ENCODE measurements at regions not wholly inside any gene's neighbourhood (a gene's known extent, or its start where the extent isn't known, plus 50 kb on each side); places are given as distances from the start of the nearest gene placed in this dataset.

DNA sequence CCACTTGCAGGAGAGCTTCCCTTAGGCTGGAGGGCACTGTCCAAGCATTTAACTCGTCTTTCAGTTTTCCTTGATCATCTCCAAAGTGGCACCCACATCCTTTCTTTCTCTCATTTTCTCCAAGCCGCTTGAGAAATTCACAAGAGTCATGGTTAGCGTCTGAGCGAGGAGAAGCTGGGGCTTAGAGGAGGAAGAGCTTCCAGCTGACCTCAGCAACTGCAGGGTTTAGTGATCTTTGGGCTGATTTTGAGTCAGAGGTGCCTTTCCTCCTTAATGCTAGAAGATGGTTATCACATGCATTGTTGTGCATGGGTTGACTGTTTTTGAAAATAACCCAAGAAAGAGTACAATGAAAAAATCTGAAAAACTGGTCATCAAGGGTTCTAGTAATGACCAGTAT is 134.7 kb downstream of the GADD45G start:
- Histone ChIP-seq H3K9me3 (ENCODE audit: control insufficient read depth, low read depth, low read length) (no peaks in the 10 kb centered on the region), H4K20me1 (ENCODE audit: control insufficient read depth, extremely low read depth, insufficient read depth, low read length) (no peaks in the 10 kb centered on the region), H3K27ac (ENCODE audit: control insufficient read depth, insufficient read depth, low read length) (no peak overlapping the region), H3K27me3 (ENCODE audit: control insufficient read depth, extremely low read depth, insufficient read depth, low read length) (no peaks in the 10 kb centered on the region), H3K4me1 (ENCODE audit: control insufficient read depth, extremely low read depth, insufficient read depth, low read length) (peaks cover 2% of the 10 kb centered on the region), H3K79me2 (ENCODE audit: control insufficient read depth, insufficient read depth, low read length) (no peaks in the 10 kb centered on the region), H3K4me3 (ENCODE audit: control insufficient read depth in 2 of 3, extremely low read depth in 1 of 3, insufficient read depth in 2 of 3, low read depth in 1 of 3, low read length in 3 of 3) (no peak overlapping the region), H3K4me2 (ENCODE audit: control insufficient read depth, extremely low read depth, insufficient read depth, low read depth, low read length) (no peak overlapping the region), H3K36me3 (ENCODE audit: control insufficient read depth in 2 of 2, extremely low read depth in 1 of 2, insufficient read depth in 2 of 2, low read length in 2 of 2) (no peaks in the 10 kb centered on the region), H3K9me1 (ENCODE audit: control insufficient read depth, extremely low read depth, insufficient read depth, low read length) (no peaks in the 10 kb centered on the region), H3K9ac (ENCODE audit: control insufficient read depth, extremely low read depth, insufficient read depth, low read length) (no peak overlapping the region), H2AFZ (ENCODE audit: control insufficient read depth, low read length) (no peak overlapping the region)
- no peak for DNase-seq (ENCODE audit: low read depth, low spot score)
- no peak for TF ChIP-seq EZH2 (IDR thresholded peaks at IDR 0.05; ENCODE audit: low read length)
- TF ChIP-seq, protein P1, sequence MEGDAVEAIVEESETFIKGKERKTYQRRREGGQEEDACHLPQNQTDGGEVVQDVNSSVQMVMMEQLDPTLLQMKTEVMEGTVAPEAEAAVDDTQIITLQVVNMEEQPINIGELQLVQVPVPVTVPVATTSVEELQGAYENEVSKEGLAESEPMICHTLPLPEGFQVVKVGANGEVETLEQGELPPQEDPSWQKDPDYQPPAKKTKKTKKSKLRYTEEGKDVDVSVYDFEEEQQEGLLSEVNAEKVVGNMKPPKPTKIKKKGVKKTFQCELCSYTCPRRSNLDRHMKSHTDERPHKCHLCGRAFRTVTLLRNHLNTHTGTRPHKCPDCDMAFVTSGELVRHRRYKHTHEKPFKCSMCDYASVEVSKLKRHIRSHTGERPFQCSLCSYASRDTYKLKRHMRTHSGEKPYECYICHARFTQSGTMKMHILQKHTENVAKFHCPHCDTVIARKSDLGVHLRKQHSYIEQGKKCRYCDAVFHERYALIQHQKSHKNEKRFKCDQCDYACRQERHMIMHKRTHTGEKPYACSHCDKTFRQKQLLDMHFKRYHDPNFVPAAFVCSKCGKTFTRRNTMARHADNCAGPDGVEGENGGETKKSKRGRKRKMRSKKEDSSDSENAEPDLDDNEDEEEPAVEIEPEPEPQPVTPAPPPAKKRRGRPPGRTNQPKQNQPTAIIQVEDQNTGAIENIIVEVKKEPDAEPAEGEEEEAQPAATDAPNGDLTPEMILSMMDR (optimal IDR thresholded peaks at IDR 0.05 in 1 of 3, IDR thresholded peaks at IDR 0.05 in 1 of 3, conservative IDR thresholded peaks at IDR 0.05 in 1 of 3; ENCODE audit: extremely low read depth in 1 of 3, insufficient read depth in 2 of 3, low read length in 3 of 3), result no peak
- no peak for FAIRE-seq
- dilution Hi-C loops (cut with MboI; ENCODE audit: extremely low pct_ligation_motif_present, low sequenced_read_pairs), result no loop called here

DNA sequence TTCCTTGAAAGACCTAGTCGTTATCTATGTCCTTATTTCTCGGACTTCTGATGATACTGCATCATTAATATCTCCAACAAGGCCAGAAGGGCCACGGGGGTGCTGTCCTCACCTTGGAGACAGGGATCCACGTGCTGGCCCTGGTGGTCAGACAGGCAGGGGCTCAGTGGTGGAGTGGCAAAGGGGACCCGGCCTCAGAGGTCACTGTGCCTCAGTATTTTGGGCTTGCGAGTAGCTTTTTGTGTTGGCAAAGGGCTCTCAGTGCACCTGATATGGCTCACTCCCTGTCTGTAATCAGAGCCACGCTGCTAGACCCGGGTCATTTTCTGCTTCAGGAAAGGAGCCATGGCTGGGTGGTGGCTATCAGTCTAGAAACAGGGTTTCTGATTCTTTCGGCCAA is 135.1 kb downstream of the GADD45G start:
- peaks cover 4% of the 10 kb centered on the region for H3K4me1 ChIP-seq (ENCODE audit: control insufficient read depth, extremely low read depth, insufficient read depth, low read length)
- H3K27ac ChIP-seq (ENCODE audit: control insufficient read depth, insufficient read depth, low read length), result no peak overlapping the region
- no peaks in the 10 kb centered on the region for H3K27me3 ChIP-seq (ENCODE audit: control insufficient read depth, extremely low read depth, insufficient read depth, low read length)
- H3K79me2 ChIP-seq (ENCODE audit: control insufficient read depth, insufficient read depth, low read length), result no peaks in the 10 kb centered on the region
- H2AFZ ChIP-seq (ENCODE audit: control insufficient read depth, low read length), result no peak overlapping the region
- no peak overlapping the region for H3K4me2 ChIP-seq (ENCODE audit: control insufficient read depth, extremely low read depth, insufficient read depth, low read depth, low read length)
- DNase-seq (ENCODE audit: low read depth, low spot score), result no peak
- H3K4me3 ChIP-seq (ENCODE audit: control insufficient read depth in 2 of 3, extremely low read depth in 1 of 3, insufficient read depth in 2 of 3, low read depth in 1 of 3, low read length in 3 of 3), result no peak overlapping the region
- FAIRE-seq, result no peak
- H3K9ac ChIP-seq (ENCODE audit: control insufficient read depth, extremely low read depth, insufficient read depth, low read length), result no peak overlapping the region
- TF ChIP-seq EZH2 (IDR thresholded peaks at IDR 0.05; ENCODE audit: low read length), result no peak
- TF ChIP-seq, protein P1 (optimal IDR thresholded peaks at IDR 0.05 in 1 of 3, IDR thresholded peaks at IDR 0.05 in 1 of 3, conservative IDR thresholded peaks at IDR 0.05 in 1 of 3; ENCODE audit: extremely low read depth in 1 of 3, insufficient read depth in 2 of 3, low read length in 3 of 3), result no peak
- no peaks in the 10 kb centered on the region for H3K9me3 ChIP-seq (ENCODE audit: control insufficient read depth, low read depth, low read length)
- no peaks in the 10 kb centered on the region for H3K9me1 ChIP-seq (ENCODE audit: control insufficient read depth, extremely low read depth, insufficient read depth, low read length)
- dilution Hi-C loops (cut with MboI; ENCODE audit: extremely low pct_ligation_motif_present, low sequenced_read_pairs), result no loop called here
- H3K36me3 ChIP-seq (ENCODE audit: control insufficient read depth in 2 of 2, extremely low read depth in 1 of 2, insufficient read depth in 2 of 2, low read length in 2 of 2), result no peaks in the 10 kb centered on the region
- no peaks in the 10 kb centered on the region for H4K20me1 ChIP-seq (ENCODE audit: control insufficient read depth, extremely low read depth, insufficient read depth, low read length)

Measured in keratinocyte (primary cell).